ENCODE measurements at regions not wholly inside any gene's neighbourhood (a gene's known extent, or its start where the extent isn't known, plus 50 kb on each side); places are given as distances from the start of the nearest gene placed in this dataset.

DNA sequence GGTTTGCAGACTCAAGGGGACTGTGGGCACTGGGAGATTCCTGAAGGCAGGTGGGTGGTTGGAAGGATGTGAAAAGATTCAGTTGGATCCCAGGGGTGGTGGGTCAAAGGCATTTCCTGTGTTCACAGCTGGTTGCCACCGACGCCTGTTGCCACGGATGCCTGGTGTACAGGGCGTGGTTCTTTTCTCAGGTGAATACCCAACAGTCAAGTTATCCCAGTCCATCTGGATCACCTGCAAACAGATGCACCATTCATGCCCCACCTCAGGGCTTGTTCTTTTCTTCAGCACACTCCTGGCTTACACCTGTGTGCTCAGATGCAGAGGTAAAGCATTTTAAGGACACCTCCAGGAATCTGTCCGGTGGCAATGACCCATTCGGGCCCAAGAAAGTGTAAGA, 55.8 kb upstream of the SHOX start:
- Mint-ChIP-seq H3K4me1 (no peaks in the 10 kb centered on the region), H3K4me3 (no peak overlapping the region), H3K36me3 (no peaks in the 10 kb centered on the region), H3K9me3 (peaks cover 0 to 6% (median 4%) of the 10 kb centered on the region in 3 donors), H3K27me3 (peaks cover 2% of the 10 kb centered on the region), H3K27ac (no peak overlapping the region)

DNA sequence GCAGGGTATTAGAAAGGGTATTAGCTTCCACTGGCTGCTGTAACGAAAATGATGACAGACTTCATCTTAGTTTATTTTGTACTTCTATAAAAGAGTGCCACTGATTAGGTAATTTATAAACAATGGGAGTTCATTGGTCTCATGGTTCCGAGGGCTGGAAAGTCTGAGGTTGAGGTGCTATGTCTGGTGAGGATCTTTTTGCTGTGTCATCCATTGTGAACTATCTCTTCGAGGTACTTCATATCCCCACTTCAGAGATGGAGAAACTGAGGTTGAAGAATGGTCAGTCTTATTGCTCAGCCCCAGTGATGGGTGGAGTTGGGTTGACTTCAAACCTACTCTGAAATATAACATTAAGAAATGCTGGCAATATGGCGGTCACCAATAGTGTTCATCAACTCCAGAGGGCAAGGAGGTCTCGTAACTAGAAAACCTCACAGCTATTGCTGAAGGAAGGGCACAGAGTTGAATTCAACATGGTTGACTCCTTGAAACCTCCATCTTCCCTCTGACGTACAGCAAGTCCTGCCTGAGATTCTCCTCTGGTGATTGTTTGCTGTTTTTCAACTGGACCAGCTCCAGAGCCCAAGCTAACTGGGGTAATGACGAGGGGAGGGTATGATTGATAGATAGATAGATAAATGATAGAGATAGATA, 53.6 kb upstream of the SHOX start:
- Mint-ChIP-seq H3K9me3 (peaks cover 0 to 6% (median 4%) of the 10 kb centered on the region in 3 donors), H3K27me3 (peaks cover 2% of the 10 kb centered on the region), H3K4me1 (no peaks in the 10 kb centered on the region), H3K36me3 (no peaks in the 10 kb centered on the region), H3K4me3 (no peak overlapping the region), H3K27ac (no peak overlapping the region)

- Mint-ChIP-seq H3K9me3 (peaks cover 0 to 6% (median 4%) of the 10 kb centered on the region in 3 donors), H3K36me3 (no peaks in the 10 kb centered on the region), H3K4me3 (no peak overlapping the region), H3K27ac (no peak overlapping the region), H3K27me3 (peaks cover 2% of the 10 kb centered on the region), H3K4me1 (no peaks in the 10 kb centered on the region)
Measured at GRCh38 chrX:578531-578930, 52.1 kb upstream of the SHOX start.

GRCh38 chrX:580030-580429, 50.6 kb upstream of the SHOX start:
- Mint-ChIP-seq H3K36me3 (no peaks in the 10 kb centered on the region), H3K27ac (no peak overlapping the region), H3K4me3 (no peak overlapping the region), H3K4me1 (no peaks in the 10 kb centered on the region), H3K27me3 (no peaks in the 10 kb centered on the region), H3K9me3 (peaks cover 0 to 6% (median 4%) of the 10 kb centered on the region in 3 donors)
